Gastrocnemius medialis (tissue), 4 donors: ENCODE measurements at regions not wholly inside any gene's neighbourhood (a gene's known extent, or its start where the extent isn't known, plus 50 kb on each side); places are given as distances from the start of the nearest gene placed in this dataset.

ENCODE experiments used
- CTCF ChIP-seq, 5 experiments: fragments of 450-650 bp in 3 of 5; fragments of 200-600 bp in 2 of 5; sonication (generic) in 2 of 5; IDR thresholded peaks in 4 of 5; conservative IDR thresholded peaks in 1 of 5; 1 replicate in 4 of 5; 2 replicates in 1 of 5; pipeline ENCODE4 v1.5.1; 2016 to 2019; ENCODE audit warnings: antibody characterized with exemption in 5 of 5, mild to moderate bottlenecking in 3 of 5, moderate library complexity in 3 of 5
- POLR2A ChIP-seq, 2 donors: fragments of 450-650 bp; IDR thresholded peaks; one replicate each; pipeline ENCODE4 v1.6.1; 2017; ENCODE audit warnings: antibody characterized with exemption in 2 of 2, mild to moderate bottlenecking in 2 of 2, moderate library complexity in 2 of 2

GRCh38 chr13:27011661-27012060 is 159.9 kb downstream of the USP12 start:
- TF ChIP-seq CTCF (IDR thresholded peaks at IDR 0.05 in 4 of 5, conservative IDR thresholded peaks at IDR 0.05 in 1 of 5) (no peak), POLR2A (IDR thresholded peaks at IDR 0.05) (no peak)
